Rectal smooth muscle tissue (tissue), 1 donor: ENCODE measurements at regions not wholly inside any gene's neighbourhood (a gene's known extent, or its start where the extent isn't known, plus 50 kb on each side); places are given as distances from the start of the nearest gene placed in this dataset.

Source experiments
- H3K27ac ChIP-seq: one replicate; pipeline ENCODE4 v1.7.0; 2013; ENCODE audit warnings: low read depth, low read length, inconsistent platforms
- H3K27me3 ChIP-seq: one replicate; pipeline ENCODE4 v1.7.0; 2013; ENCODE audit warnings: low read length; ENCODE audit not compliant: control insufficient read depth, insufficient read depth
- H3K36me3 ChIP-seq: one replicate; pipeline ENCODE4 v1.7.0; 2013; ENCODE audit warnings: low read length; ENCODE audit not compliant: control insufficient read depth, insufficient read depth
- H3K4me1 ChIP-seq: one replicate; pipeline ENCODE4 v1.7.0; 2013; ENCODE audit warnings: low read length; ENCODE audit not compliant: control insufficient read depth, insufficient read depth
- H3K4me3 ChIP-seq: one replicate; pipeline ENCODE4 v1.7.0; 2013; ENCODE audit warnings: low read length
- H3K9ac ChIP-seq: one replicate; pipeline ENCODE4 v1.7.0; 2013; ENCODE audit warnings: low read length

DNA sequence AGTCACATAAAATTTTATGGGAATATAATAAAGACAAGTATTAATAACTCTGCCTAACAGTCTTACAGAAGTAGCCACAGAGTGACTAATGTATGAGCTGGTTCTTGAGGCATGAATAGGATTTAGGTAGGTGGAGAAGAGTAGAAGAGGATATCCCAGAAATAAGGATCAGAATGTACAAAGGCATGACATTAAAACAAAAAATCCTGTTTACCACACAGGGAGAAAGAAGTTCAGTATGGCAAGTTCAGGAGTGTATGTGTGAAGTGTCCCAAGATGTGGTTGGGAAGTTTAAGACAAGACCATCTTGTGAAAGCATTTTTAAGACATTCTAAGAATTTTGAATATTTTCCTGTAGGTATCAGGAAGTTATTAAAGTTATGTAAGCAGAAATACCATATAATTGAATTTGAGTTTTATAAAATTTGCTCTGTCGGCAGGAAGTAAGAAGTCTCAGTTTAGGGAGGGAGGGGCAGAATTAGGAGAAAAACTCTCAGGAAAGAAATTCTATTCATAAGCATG lies 64.7 kb upstream of the CAV2 start:
- H3K27ac ChIP-seq: no peak overlapping the region
- H3K27me3 ChIP-seq: no peaks in the 10 kb centered on the region
- H3K4me1 ChIP-seq: no peaks in the 10 kb centered on the region
- H3K9ac ChIP-seq: no peak overlapping the region
- no peak overlapping the region for H3K4me3 ChIP-seq
- H3K36me3 ChIP-seq: no peaks in the 10 kb centered on the region

DNA sequence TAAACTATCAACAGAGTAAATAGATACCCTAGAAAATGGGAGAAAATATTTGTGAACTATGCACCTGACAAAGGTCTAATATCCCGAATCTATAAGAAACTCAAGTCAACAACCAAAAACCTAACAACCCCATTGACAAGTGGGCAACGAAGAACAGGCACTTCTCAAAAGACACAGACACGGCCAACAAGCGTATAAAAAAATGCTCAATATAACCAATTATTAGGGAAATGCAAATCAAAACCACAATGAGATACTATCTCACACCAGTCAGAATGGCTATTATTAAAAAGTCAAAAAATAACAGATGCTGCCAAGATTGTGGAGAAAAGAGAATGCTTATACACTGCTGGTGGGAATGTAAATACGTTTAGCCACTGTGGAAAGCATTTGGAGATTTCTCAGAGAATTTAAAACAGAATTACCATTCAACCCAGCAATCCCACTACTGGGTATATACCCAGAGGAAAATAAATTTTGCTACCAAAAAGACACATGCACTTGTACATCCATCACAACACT lies 63.2 kb upstream of the CAV2 start:
- no peak overlapping the region for H3K9ac ChIP-seq
- no peaks in the 10 kb centered on the region for H3K4me1 ChIP-seq
- no peaks in the 10 kb centered on the region for H3K27me3 ChIP-seq
- no peaks in the 10 kb centered on the region for H3K36me3 ChIP-seq
- no peak overlapping the region for H3K27ac ChIP-seq
- no peak overlapping the region for H3K4me3 ChIP-seq

DNA sequence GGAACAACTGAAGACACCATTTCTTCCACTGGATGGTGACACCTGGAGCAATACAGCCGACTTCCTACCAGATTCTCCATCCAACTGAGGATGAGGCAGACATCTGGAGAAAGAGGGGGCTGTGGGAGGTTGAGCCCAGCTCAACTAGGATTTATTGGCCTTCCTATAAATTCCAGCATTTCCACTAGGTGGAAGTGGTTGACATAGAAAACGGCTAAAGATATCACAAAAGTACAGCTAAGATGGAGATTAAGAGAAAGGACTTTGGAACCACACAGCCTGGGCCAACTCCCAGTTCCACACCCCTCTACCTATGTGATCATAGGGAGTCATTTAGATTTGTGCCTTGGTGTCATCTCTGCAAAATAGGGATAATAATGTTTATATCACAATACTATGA lies 61.3 kb upstream of the CAV2 start:
- Histone ChIP-seq H3K4me1 (no peaks in the 10 kb centered on the region), H3K27ac (no peak overlapping the region), H3K9ac (no peak overlapping the region), H3K36me3 (no peaks in the 10 kb centered on the region), H3K4me3 (no peak overlapping the region), H3K27me3 (no peaks in the 10 kb centered on the region)

DNA sequence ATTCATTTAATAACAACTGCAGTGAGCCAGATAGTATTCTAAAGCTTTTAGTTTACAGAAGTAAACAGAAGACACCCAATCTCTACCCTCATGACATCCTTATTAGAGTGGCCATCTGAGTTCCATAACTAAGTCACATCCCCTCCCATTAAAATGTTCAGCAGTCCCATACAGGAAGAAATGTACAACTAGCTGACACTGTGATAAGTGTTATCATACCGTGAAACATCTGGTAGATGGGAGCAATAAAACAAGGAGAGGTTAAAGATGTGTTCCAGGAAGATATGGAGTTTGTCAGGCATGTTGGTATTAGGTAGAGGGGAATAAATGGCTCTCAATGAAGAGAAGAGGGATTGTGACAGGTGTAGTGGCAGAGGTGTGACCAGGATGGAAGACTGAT lies 60.5 kb upstream of the CAV2 start:
- Histone ChIP-seq H3K9ac (no peak overlapping the region), H3K4me1 (no peaks in the 10 kb centered on the region), H3K27me3 (no peaks in the 10 kb centered on the region), H3K27ac (no peak overlapping the region), H3K36me3 (no peaks in the 10 kb centered on the region), H3K4me3 (no peak overlapping the region)

DNA sequence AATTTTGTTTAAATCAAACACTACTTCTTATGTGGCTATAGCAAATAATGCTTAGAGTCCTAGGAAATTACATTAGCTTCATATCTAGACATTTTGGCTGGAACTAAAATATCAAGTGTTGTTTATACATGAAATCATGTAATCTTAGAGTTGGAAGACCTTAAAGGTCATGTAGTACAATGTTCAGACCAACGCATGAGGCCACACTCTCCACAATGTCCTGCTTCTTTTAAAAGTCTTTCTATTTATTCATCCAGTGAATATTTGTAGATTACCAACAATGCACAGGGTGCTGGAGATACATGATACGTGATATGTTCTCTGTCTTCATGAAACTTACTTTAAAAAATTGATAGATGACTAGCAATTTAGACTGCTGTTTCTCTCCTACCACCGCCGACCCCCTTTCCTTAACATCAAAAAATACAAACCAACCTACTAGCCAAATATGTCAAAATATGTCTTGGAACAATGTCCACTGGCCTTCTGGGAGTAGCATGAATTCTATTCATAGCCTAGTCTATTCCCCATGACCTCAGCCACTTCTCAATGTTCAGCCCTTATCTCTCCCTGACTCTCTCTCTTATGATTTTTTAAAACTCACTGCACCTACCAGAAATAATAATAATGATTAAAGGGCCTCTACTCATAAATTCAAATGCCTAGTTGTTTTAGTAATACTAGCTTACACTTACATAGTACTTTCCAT lies 59.5 kb upstream of the CAV2 start:
- Histone ChIP-seq H3K27ac (no peak overlapping the region), H3K4me1 (no peaks in the 10 kb centered on the region), H3K4me3 (no peak overlapping the region), H3K27me3 (no peaks in the 10 kb centered on the region), H3K36me3 (no peaks in the 10 kb centered on the region), H3K9ac (no peak overlapping the region)

DNA sequence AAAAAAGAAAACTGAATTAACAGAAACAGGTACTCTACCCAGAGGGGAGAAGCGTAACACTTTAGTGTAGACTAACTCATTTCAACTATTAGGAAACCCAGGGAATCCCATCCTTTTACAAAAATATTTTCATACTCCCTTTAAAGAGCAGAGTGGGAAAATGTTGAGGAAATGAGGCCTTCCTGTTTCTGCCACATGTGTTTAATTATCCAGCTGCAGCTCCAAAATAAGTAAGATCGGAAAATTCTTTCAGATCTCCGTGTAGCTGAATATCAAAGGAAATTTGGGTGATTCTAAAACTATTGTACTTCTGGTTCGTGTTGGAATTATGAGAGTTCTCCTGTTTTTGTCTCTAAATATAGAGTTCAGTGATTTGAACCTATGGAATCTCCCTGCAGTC lies 58.0 kb upstream of the CAV2 start:
- Histone ChIP-seq H3K36me3 (no peaks in the 10 kb centered on the region), H3K27ac (no peak overlapping the region), H3K4me1 (no peaks in the 10 kb centered on the region), H3K9ac (no peak overlapping the region), H3K4me3 (no peak overlapping the region), H3K27me3 (no peaks in the 10 kb centered on the region)

DNA sequence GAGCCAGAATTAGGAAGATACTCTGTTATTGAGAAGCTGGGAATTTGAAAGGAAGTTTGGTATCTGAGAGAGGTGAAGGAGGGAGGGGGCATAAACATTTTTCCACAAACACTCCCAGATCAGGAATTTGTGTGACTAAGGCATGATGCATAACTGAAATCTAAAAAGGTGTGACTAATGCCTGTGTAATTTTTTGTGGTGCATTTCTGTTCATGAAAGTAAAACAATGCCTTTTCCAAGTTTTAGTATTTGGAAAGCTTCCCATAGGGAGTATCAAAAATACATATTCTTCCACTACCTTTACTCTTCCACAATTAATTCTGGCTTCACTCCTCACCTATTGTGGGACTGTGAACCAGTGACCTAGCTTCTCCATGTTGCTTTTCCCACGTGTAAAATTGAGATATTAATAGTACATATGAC lies 56.4 kb upstream of the CAV2 start:
- no peak overlapping the region for H3K27ac ChIP-seq
- H3K4me1 ChIP-seq: peaks cover 3% of the 10 kb centered on the region
- no peaks in the 10 kb centered on the region for H3K36me3 ChIP-seq
- H3K4me3 ChIP-seq: no peak overlapping the region
- H3K27me3 ChIP-seq: no peaks in the 10 kb centered on the region
- no peak overlapping the region for H3K9ac ChIP-seq

DNA sequence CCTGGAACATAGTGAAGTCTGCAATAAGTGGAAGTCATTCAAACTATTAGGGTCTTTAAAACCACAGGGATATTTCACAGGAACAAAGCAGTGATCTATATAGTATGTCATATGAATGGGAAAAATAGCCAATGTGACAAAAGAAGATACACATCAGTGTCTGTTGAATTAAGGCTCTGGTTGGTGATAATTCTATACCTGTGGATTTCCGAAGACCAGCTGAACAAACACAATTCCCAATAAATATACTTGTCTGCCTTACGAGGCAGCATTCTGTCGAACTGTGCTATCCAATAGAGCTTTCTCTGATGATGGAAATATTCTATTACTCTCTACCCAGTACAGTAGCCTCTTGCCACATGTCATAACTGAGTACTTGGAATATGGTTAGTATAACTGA lies 55.9 kb upstream of the CAV2 start:
- H3K9ac ChIP-seq: no peak overlapping the region
- no peaks in the 10 kb centered on the region for H3K36me3 ChIP-seq
- H3K4me1 ChIP-seq: peaks cover 6% of the 10 kb centered on the region
- no peaks in the 10 kb centered on the region for H3K27me3 ChIP-seq
- H3K4me3 ChIP-seq: no peak overlapping the region
- no peak overlapping the region for H3K27ac ChIP-seq

DNA sequence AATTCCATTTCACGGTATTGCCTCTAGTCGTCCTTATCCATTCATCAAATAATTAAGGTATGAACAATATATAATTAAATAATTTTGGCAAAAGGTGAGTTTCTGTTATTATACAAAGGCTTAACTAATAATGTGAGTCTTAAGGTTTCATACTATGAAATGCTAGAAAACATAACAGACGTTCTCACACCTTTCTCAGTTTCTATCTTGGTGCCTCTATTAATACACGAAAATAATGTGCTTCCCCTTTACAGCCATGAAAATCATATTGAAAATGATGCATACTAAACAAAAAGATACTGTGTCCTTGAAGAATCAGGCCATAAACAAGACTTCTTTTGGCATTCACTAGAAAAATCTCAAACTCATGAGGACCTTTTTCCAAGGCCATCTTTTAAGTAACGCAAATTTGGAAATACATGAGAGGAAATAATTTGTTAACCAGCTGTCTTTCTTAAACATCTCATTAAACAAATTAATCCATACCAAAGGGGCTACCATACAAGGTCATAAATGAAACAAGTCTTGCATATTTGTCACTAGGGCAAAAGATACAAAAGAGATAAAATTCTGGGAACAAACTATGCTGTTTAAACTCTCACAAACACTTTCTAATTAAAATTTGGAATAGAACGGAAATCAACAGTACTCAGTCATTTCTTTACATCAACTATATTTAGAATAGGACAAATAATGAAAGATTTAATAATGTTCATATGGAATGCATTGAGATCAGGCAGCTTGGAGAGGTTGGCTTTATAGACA lies 53.9 kb upstream of the CAV2 start:
- no peak overlapping the region for H3K9ac ChIP-seq
- no peak overlapping the region for H3K4me3 ChIP-seq
- H3K4me1 ChIP-seq: peaks cover 19% of the 10 kb centered on the region
- no peak overlapping the region for H3K27ac ChIP-seq
- H3K36me3 ChIP-seq: no peaks in the 10 kb centered on the region
- no peaks in the 10 kb centered on the region for H3K27me3 ChIP-seq

DNA sequence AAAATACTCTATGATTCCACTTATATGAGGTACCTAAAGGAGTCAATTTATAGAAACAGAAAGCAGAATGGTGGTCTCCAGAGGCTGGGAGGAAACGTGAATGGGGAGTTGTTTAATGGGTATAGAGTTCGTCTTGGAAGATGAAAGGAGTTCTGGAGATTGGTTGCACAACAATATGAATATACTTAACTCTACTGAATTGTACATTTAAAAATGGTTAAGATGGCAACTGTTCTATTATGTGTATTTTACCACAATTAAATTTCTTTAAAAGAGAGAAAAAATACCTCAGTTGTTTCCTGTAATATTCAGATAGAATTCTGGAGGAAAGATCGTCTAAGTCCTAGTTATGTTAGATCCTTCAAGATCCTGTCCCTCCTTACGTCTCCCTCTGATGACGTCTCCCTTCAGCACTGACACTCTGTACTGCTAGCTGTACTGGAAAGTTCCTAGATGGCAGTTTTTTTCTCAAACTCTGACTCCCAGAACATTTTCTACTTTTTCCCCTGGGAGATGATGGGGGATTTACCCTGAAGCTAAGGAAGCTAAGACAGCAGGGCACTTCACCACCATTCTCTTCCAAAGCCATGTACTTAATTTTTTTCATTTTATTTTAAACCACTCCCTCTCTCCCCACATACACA lies 53.2 kb upstream of the CAV2 start:
- Histone ChIP-seq H3K4me1 (peaks cover 19% of the 10 kb centered on the region), H3K36me3 (no peaks in the 10 kb centered on the region), H3K4me3 (no peak overlapping the region), H3K9ac (no peak overlapping the region), H3K27me3 (no peaks in the 10 kb centered on the region), H3K27ac (no peak overlapping the region)

DNA sequence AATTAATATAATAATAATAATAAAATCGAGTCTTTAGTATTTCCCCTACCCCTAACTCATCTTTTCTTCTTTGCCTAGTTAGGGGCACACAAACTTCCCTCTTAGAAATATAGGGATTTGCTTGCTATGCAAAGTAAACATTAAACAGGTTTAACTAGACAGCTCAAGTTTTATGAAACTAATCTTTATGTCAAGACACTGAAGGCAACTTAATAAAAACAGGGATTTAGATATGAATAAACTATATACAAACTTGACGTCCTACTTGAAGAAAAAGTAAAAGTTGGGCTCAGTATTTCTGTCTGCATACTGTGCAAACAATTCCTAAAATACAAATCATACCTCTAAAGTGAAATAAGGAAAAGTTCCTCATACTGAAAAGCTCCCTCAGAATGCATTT lies 52.1 kb upstream of the CAV2 start:
- H3K4me1 ChIP-seq: peaks cover 19% of the 10 kb centered on the region
- no peak overlapping the region for H3K4me3 ChIP-seq
- no peaks in the 10 kb centered on the region for H3K36me3 ChIP-seq
- no peak overlapping the region for H3K9ac ChIP-seq
- H3K27me3 ChIP-seq: no peaks in the 10 kb centered on the region
- H3K27ac ChIP-seq: no peak overlapping the region

DNA sequence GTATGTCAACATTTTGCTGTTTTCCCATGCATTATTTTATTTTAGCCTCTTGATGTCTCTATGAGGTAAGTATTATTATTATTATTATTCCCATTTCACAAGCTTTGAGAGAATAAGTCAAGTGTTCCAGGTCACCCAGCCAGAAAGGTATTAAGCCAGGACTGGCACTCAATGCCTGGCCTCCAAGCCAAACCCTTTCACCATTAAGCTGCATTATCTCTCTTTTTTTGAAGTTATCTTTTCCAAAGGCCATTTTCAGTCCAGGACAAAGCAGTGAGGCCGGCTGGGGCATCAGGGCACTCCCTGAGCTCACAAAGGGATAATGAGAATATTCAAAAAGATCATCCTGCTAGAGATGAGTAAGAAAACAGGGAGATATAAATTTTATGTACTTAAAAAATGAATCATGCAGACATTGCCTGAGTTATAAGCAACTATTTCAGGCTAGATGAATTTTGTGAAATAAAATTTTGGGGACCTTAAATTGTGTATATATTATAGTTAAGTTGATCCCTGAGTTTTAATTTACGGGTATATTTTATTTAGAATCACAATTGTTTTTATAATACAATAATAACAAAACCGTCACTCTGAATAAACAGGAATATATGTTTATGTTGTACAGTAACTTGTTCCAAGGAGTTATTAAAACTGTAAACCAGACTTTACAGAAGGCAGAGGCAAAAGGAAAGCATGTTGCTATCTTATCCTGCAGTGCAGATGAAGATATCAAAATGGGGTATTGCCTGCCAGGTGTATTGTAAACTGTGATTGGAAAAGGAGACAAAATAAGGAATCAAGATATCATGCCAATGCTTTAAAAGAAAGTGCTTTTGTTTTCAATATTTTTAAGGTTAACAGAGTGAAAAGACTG lies 51.3 kb upstream of the CAV2 start:
- H3K4me1 ChIP-seq: peaks cover 19% of the 10 kb centered on the region
- peak overlapping the region; percentile 63 for H3K27ac ChIP-seq
- no peak overlapping the region for H3K4me3 ChIP-seq

More for the DNA sequence above, 51.3 kb upstream of the CAV2 start:
- Histone ChIP-seq H3K9ac (no peak overlapping the region), H3K36me3 (no peaks in the 10 kb centered on the region), H3K27me3 (no peaks in the 10 kb centered on the region)
